ENCODE measurements at regions not wholly inside any gene's neighbourhood (a gene's known extent, or its start where the extent isn't known, plus 50 kb on each side); places are given as distances from the start of the nearest gene placed in this dataset.

DNA sequence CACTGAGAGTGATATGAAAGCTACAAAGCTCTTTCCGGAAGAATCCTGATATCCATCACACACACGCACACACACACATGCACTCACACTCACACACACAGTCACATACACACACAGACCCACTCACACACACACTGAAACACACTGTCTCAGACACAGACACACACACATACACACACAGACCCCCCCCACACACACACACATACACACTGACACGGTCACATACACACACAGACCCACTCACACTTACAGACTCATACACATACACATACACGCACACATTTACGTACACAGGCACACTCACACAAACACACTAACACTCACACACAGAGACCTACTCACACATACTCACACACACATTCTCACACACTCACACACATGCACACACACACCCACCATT is 58.6 kb downstream of the LIG4 start:
- no peak overlapping the region for H3K27ac ChIP-seq (ENCODE audit: low read depth, low read length)
- H3K27me3 ChIP-seq (ENCODE audit: control insufficient read depth, insufficient read depth, low read length) = no peaks in the 10 kb centered on the region
- ChIA-PET POLR2A (no interaction called here), CTCF (interaction anchor here (0.7 to 3.5 kb wide), 25 partner anchors 9 to 1031 kb away, joined by 3 to 49 read pairs (median 8); no protein-coding TSS in a partner anchor)
- no peak for DNase-seq (ENCODE audit: low read depth, low spot score)
- H3K4me3 ChIP-seq (ENCODE audit: low read depth, low read length) = no peak overlapping the region
- TF ChIP-seq, protein P1, sequence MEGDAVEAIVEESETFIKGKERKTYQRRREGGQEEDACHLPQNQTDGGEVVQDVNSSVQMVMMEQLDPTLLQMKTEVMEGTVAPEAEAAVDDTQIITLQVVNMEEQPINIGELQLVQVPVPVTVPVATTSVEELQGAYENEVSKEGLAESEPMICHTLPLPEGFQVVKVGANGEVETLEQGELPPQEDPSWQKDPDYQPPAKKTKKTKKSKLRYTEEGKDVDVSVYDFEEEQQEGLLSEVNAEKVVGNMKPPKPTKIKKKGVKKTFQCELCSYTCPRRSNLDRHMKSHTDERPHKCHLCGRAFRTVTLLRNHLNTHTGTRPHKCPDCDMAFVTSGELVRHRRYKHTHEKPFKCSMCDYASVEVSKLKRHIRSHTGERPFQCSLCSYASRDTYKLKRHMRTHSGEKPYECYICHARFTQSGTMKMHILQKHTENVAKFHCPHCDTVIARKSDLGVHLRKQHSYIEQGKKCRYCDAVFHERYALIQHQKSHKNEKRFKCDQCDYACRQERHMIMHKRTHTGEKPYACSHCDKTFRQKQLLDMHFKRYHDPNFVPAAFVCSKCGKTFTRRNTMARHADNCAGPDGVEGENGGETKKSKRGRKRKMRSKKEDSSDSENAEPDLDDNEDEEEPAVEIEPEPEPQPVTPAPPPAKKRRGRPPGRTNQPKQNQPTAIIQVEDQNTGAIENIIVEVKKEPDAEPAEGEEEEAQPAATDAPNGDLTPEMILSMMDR (IDR thresholded peaks at IDR 0.05; ENCODE audit: low read depth, low read length) = no peak
- peaks cover 4% of the 10 kb centered on the region; the same call in 1 of the 2 replicates for H3K9me3 ChIP-seq (ENCODE audit: control insufficient read depth, insufficient read depth, low read length)

GRCh38 chr13:108155185-108156106 is 59.9 kb downstream of the LIG4 start:
- Histone ChIP-seq H3K4me3 (ENCODE audit: low read depth, low read length) (no peak overlapping the region), H3K27ac (ENCODE audit: low read depth, low read length) (no peak overlapping the region), H3K9me3 (ENCODE audit: control insufficient read depth, insufficient read depth, low read length) (peaks cover 4% of the 10 kb centered on the region; the same call in 1 of the 2 replicates), H3K27me3 (ENCODE audit: control insufficient read depth, insufficient read depth, low read length) (no peaks in the 10 kb centered on the region)
- ChIA-PET CTCF (interaction anchor here (0.5 to 3.5 kb wide), 93 partner anchors 9 to 1793 kb away, joined by 3 to 49 read pairs (median 4); no protein-coding TSS in a partner anchor), POLR2A (no interaction called here)
- DNase-seq (ENCODE audit: low read depth, low spot score) = no peak
- TF ChIP-seq, protein P1 (IDR thresholded peaks at IDR 0.05; ENCODE audit: low read depth, low read length) = peak; percentile 83

GRCh38 chr13:108154421-108154858 is 60.9 kb downstream of the LIG4 start:
- Histone ChIP-seq H3K27me3 (ENCODE audit: control insufficient read depth, insufficient read depth, low read length) (no peaks in the 10 kb centered on the region), H3K9me3 (ENCODE audit: control insufficient read depth, insufficient read depth, low read length) (peaks cover 4% of the 10 kb centered on the region; the same call in 1 of the 2 replicates), H3K4me3 (ENCODE audit: low read depth, low read length) (no peak overlapping the region), H3K27ac (ENCODE audit: low read depth, low read length) (no peak overlapping the region)
- TF ChIP-seq, protein P1 (IDR thresholded peaks at IDR 0.05; ENCODE audit: low read depth, low read length) = no peak
- POLR2A ChIA-PET = no interaction called here
- CTCF ChIA-PET = interaction anchor here (1.1 to 3.5 kb wide), 14 partner anchors 8 to 952 kb away, joined by 4 to 49 read pairs (median 12); no protein-coding TSS in a partner anchor
- no peak for DNase-seq (ENCODE audit: low read depth, low spot score)

DNA sequence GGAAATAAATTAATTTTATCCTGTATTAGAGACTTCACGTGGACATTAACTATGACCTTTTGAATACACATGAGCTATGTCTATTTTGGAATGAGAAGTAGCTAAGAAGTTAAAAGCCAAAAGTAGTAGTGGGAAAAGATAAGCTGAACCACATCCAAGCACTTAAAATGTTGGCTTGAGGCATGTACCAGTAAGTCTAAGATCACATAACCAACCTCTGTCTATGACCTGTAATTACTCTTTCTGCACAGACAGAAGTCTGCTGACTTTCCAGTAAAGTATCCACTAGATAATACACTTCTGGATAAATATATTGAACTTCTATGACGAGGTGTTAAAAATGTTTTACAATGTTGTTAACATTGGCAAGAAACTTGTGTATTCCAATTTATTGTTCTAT is 68.7 kb downstream of the LIG4 start:
- POLR2A ChIA-PET = no interaction called here
- Histone ChIP-seq H3K27me3 (ENCODE audit: control insufficient read depth, insufficient read depth, low read length) (no peaks in the 10 kb centered on the region), H3K9me3 (ENCODE audit: control insufficient read depth, insufficient read depth, low read length) (no peaks in the 10 kb centered on the region), H3K27ac (ENCODE audit: low read depth, low read length) (no peak overlapping the region), H3K4me3 (ENCODE audit: low read depth, low read length) (no peak overlapping the region)
- DNase-seq (ENCODE audit: low read depth, low spot score) = no peak
- TF ChIP-seq, protein P1 (IDR thresholded peaks at IDR 0.05; ENCODE audit: low read depth, low read length) = no peak
- CTCF ChIA-PET = interaction anchor here (0.6 to 2.4 kb wide), 3 partner anchors 9 to 34 kb away, joined by 3 to 31 read pairs (median 4); no protein-coding TSS in a partner anchor
